ENCODE measurements at regions not wholly inside any gene's neighbourhood (a gene's known extent, or its start where the extent isn't known, plus 50 kb on each side); places are given as distances from the start of the nearest gene placed in this dataset.
"Not testable (repeated sequence)": the region's sequence is repeated elsewhere in the genome, so short reads cannot be mapped to it uniquely, and the experiment has no call there.

DNA sequence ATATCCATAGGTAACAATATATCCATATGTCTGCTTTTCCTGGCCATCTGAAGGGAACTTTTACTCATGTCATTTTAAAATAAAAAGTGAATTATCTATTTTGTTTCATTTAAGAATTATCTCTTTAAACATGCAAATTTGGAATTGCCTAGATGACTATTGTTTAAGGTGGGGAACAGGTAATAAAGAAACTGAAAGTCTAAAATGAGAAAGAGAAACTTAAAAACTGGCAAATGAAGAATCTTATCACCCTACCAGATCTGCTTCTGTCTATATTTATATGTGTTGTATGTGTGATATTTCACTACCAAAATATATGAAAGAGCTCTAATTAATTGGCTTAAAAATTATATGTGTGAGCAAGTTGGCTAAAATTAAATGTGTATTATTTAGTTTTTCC lies 243.2 kb upstream of the KCNH7 start:
- DNase-seq (no peak), ATAC-seq (no peak)
- Mint-ChIP-seq H3K27me3 (no peaks in the 10 kb centered on the region), H3K9me3 (ENCODE audit: low read depth) (peaks cover 5% of the 10 kb centered on the region), H3K27ac (no peak overlapping the region), H3K4me3 (no peak overlapping the region), H3K36me3 (no peaks in the 10 kb centered on the region), H3K4me1 (no peaks in the 10 kb centered on the region)
- CTCF ChIA-PET = no interaction called here

DNA sequence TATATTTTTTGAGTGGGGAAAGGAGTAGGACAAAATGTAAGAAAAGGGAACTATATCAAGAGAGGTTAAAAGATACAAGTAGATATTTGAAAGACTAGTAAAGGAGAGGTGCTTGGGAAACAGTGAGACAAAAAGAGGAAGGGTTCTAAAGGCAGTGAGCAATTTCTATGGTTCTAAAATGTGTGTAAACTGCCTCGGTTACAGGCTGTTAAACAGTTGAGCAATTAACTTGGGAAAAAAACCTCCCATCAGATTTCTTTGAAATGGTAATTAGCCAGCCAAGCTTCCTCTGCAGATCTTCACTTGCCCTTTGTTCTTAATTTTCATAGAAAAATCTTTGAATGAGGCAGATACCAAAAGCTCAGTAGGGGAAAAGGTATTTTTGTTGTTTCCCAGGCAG lies 238.7 kb upstream of the KCNH7 start:
- Mint-ChIP-seq H3K36me3 (no peaks in the 10 kb centered on the region), H3K27ac (no peak overlapping the region), H3K9me3 (ENCODE audit: low read depth) (peaks cover 5% of the 10 kb centered on the region), H3K27me3 (no peaks in the 10 kb centered on the region), H3K4me1 (no peaks in the 10 kb centered on the region), H3K4me3 (no peak overlapping the region)
- ATAC-seq (no peak), DNase-seq (no peak)
- CTCF ChIA-PET = no interaction called here

DNA sequence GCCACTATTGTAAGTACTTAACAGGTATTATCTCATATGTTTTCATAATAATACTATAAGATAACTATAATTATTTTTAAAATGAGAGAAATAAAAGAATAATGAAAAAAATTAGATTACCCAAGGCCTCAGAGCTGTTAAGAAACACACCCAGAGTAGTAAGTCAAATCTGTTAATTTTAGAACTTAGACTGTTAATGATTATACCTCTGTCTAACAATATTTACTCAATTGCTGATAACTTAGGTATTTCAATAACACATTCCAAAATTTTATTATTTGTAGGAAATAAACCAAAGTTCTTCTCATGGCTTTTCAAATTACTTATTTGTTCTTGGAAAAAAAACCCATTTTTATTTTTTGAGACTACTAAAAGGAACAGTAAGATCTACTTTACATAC lies 227.5 kb upstream of the KCNH7 start:
- no peaks in the 10 kb centered on the region for H3K4me1 Mint-ChIP-seq
- ATAC-seq = no peak
- H3K4me3 Mint-ChIP-seq = no peak overlapping the region
- H3K27me3 Mint-ChIP-seq = no peaks in the 10 kb centered on the region
- H3K9me3 Mint-ChIP-seq (ENCODE audit: low read depth) = peaks cover 5% of the 10 kb centered on the region
- H3K27ac Mint-ChIP-seq = no peak overlapping the region
- no peak for DNase-seq
- CTCF ChIA-PET = no interaction called here
- H3K36me3 Mint-ChIP-seq = no peaks in the 10 kb centered on the region

DNA sequence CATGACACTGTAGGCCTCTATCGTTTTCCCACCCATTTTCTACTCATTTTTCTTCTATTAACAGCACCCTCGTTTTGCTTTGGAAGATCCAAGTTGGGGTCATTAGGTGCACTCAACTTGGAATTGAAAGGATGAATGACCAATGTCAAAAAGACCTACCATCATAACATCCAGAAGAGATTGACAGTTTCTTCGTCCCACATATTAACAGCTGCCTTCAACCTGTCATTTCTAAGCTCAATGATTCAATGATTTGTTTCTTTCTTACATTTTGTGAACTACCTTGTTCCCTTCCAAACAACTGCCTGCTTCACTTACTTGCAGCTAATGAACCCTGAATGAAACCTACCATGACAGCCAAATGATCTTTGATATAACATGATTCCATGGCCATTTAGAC lies 224.0 kb upstream of the KCNH7 start:
- no peak overlapping the region for H3K4me3 Mint-ChIP-seq
- no peak overlapping the region for H3K27ac Mint-ChIP-seq
- no peak for ATAC-seq
- no peaks in the 10 kb centered on the region for H3K4me1 Mint-ChIP-seq
- H3K36me3 Mint-ChIP-seq = no peaks in the 10 kb centered on the region
- CTCF ChIA-PET = no interaction called here
- H3K9me3 Mint-ChIP-seq (ENCODE audit: low read depth) = peaks cover 3% of the 10 kb centered on the region
- no peaks in the 10 kb centered on the region for H3K27me3 Mint-ChIP-seq
- DNase-seq = no peak

DNA sequence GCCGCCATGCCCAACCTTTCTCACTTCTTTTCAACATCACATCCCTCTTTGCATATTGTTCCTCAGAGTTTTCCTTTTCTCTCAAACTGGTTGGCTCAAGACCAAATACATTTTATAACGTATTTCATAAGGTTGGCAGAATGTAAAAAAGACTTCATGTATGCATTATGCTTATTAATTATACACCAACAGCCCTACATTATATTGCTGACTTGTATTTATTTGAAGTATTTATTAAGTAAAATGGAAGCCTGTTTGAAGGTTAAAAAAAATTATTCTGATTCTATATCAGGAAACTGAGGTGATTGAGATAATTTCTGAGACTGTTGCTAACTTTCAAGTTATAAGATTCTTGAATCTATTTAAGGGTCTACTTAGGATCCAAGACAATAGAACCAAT lies 208.0 kb upstream of the KCNH7 start:
- H3K9me3 Mint-ChIP-seq (ENCODE audit: low read depth) = peaks cover 2% of the 10 kb centered on the region
- H3K27me3 Mint-ChIP-seq = no peaks in the 10 kb centered on the region
- H3K36me3 Mint-ChIP-seq = no peaks in the 10 kb centered on the region
- ATAC-seq (no peak), DNase-seq (no peak)
- CTCF ChIA-PET = no interaction called here
- H3K4me3 Mint-ChIP-seq = no peak overlapping the region
- no peaks in the 10 kb centered on the region for H3K4me1 Mint-ChIP-seq
- H3K27ac Mint-ChIP-seq = no peak overlapping the region

DNA sequence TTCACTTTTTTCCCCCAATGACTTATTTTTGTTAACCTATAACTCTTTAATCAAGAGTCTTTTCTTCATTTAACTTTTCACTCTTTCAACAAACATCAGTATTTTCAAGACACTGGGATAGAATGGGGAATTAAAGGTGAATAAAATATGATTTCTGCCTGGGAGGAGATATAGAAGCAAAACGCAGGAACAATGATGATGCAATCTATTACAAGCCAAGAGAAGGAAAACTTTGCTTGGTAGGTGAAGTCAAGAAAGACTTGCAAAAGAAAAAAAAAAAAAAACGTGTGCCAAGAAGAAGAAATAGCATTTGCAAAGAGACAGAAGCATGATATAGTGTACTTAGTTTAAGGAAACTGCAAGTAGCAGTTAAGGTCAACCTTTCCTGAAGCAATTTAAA lies 207.3 kb upstream of the KCNH7 start:
- H3K4me3 Mint-ChIP-seq = no peak overlapping the region
- H3K36me3 Mint-ChIP-seq = no peaks in the 10 kb centered on the region
- DNase-seq = no peak
- no peaks in the 10 kb centered on the region for H3K4me1 Mint-ChIP-seq
- ATAC-seq = no peak
- CTCF ChIA-PET = no interaction called here
- no peak overlapping the region for H3K27ac Mint-ChIP-seq
- peaks cover 4% of the 10 kb centered on the region for H3K9me3 Mint-ChIP-seq (ENCODE audit: low read depth)
- no peaks in the 10 kb centered on the region for H3K27me3 Mint-ChIP-seq

DNA sequence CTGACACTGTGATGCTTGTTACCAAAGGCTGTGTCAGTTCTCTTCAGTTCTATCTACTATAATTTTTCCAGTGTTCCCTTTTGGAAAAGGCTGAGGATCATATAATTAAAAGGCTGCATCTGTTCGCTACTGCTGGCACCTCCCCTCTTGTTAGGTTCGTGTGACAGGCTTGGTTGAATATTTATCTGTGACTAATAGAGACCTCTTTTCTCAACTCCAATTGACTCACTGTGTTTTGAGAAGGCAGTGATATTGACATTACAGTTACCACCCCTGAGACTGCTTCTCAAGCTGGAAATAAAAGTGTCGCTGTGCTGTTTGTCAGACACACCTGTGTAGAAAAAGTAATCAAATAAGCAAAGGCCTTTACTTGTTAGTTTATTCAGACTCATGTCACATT lies 205.5 kb upstream of the KCNH7 start:
- Mint-ChIP-seq H3K27ac (no peak overlapping the region), H3K4me3 (no peak overlapping the region), H3K9me3 (ENCODE audit: low read depth) (peaks cover 4% of the 10 kb centered on the region), H3K4me1 (no peaks in the 10 kb centered on the region), H3K36me3 (no peaks in the 10 kb centered on the region), H3K27me3 (no peaks in the 10 kb centered on the region)
- no peak for ATAC-seq
- no peak for DNase-seq
- CTCF ChIA-PET = no interaction called here

DNA sequence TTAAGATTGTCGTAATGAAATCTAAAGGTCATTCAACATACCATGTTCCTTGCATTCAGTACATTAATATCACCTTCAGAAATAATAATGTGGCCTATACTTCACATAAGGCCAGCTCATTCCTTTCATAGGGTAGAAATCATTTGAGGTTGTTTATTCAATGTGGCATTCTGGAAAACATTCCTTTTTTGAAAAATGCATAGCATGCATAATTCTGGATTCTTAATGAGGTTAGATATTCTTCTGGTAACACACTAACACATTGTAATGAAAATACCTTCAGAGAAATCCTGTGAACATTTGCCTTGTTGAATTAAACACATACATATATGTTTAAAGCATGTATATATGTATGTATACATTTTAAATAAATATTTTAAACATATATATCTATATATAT lies 204.6 kb upstream of the KCNH7 start:
- CTCF ChIA-PET = no interaction called here
- H3K27ac Mint-ChIP-seq = no peak overlapping the region
- ATAC-seq = no peak
- no peaks in the 10 kb centered on the region for H3K27me3 Mint-ChIP-seq
- peaks cover 4% of the 10 kb centered on the region for H3K9me3 Mint-ChIP-seq (ENCODE audit: low read depth)
- H3K4me1 Mint-ChIP-seq = no peaks in the 10 kb centered on the region
- no peak for DNase-seq
- no peaks in the 10 kb centered on the region for H3K36me3 Mint-ChIP-seq
- no peak overlapping the region for H3K4me3 Mint-ChIP-seq

DNA sequence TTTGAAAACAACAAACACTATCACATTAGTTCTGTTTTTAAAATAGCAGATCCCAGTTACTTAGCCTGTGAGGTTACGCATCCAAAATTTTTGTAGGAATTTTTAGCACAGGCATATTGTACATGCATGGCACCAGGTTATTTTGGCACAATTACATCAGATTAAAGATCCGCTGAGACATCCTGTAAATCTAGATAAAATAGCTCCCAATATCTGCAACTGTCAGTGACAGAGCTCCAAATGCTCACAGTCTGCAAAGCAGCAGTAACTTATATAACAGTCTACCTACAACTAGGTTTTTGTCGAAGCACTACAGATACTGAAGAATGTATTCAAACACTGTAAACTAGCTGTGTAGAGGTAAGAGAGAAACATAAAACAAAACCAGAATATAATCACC lies 200.7 kb upstream of the KCNH7 start:
- no peaks in the 10 kb centered on the region for H3K27me3 Mint-ChIP-seq
- H3K27ac Mint-ChIP-seq = no peak overlapping the region
- H3K4me3 Mint-ChIP-seq = no peak overlapping the region
- peaks cover 4% of the 10 kb centered on the region for H3K9me3 Mint-ChIP-seq (ENCODE audit: low read depth)
- CTCF ChIA-PET = interaction anchor here (0.6 kb wide), 1 partner anchor 60 kb away, joined by 4 read pairs; no protein-coding TSS in a partner anchor
- H3K4me1 Mint-ChIP-seq = no peaks in the 10 kb centered on the region
- DNase-seq (no peak), ATAC-seq (no peak)
- H3K36me3 Mint-ChIP-seq = no peaks in the 10 kb centered on the region

DNA sequence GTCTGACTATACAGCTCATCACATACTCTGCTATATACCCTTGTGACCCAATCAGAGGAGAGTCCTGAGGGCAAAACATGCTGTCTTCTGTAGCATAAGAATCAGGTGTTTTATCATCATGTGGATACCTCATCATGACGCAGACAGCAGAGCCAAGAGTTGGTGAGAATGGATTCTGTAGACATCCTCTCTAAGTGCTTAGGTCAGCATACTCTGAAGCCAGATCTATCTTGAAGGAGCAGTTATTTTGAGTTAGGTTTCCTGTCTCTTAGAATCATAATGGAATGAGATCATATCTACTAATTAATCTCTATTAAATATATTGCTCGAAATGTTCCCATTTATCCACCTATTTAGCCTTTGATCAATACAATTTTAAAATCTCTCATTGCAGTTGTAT lies 190.2 kb upstream of the KCNH7 start:
- H3K9me3 Mint-ChIP-seq (ENCODE audit: low read depth) = no peaks in the 10 kb centered on the region
- no peaks in the 10 kb centered on the region for H3K4me1 Mint-ChIP-seq

DNA sequence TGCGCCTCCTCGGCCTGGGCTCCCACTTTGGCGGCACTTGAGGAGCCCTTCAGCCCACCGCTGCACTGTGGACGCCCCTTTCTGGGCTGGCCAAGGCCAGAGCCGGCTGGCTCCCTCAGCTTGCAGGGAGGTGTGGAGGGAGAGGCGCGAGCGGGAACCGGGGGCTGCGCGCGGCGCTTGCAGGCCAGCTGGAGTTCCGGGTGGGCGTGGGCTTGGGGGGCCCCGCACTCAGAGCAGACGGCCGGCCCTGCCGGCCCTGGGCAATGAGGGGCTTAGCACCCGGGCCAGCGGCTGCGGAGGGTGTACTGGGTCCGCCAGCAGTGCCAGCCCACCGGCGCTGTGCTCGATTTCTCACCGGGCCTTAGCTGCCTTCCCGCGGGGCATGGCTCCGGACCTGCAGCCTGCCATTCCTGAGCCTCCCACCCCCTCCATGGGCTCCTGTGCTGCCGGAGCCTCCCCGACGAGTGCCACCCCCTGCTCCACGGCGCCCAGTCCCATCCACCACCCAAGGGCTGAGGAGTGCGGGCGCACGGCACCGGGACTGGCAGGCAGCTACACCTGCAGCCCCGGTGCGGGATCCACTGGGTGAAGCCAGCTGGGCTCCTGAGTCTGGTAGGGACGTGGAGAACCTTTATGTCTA lies 187.7 kb upstream of the KCNH7 start:
- ATAC-seq; CTCF ChIA-PET; H3K36me3 Mint-ChIP-seq; H3K4me1 Mint-ChIP-seq; H3K27ac Mint-ChIP-seq; H3K9me3 Mint-ChIP-seq (ENCODE audit: low read depth); DNase-seq; H3K4me3 Mint-ChIP-seq; H3K27me3 Mint-ChIP-seq: not testable (repeated sequence)

More for the DNA sequence above, 190.2 kb upstream of the KCNH7 start:
- Mint-ChIP-seq H3K27me3 (no peaks in the 10 kb centered on the region), H3K36me3 (no peaks in the 10 kb centered on the region), H3K4me3 (no peak overlapping the region), H3K27ac (no peak overlapping the region)
- DNase-seq (no peak), ATAC-seq (no peak)
- CTCF ChIA-PET = no interaction called here

DNA sequence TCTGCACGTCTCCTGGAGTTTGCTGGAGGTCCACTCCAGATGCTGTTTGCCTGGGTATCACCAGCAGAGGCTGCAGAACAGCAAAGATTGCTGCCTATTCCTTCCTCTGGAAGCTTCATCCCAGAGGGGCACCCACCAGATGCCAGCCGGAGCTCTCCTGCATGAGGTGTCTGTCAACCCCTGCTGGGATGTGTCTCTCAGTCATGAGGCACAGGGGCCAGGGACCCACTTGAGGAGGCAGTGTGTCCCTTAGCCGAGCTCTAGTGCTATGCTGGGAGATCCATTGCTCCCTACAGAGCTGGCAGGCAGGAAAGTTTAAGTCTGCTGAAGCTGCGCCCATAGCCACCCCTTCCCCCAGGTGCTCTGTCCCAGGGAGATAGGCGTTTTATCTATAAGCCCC lies 178.3 kb upstream of the KCNH7 start:
- CTCF ChIA-PET; H3K27ac Mint-ChIP-seq; ATAC-seq; H3K4me3 Mint-ChIP-seq; H3K36me3 Mint-ChIP-seq; DNase-seq; H3K4me1 Mint-ChIP-seq; H3K9me3 Mint-ChIP-seq (ENCODE audit: low read depth); H3K27me3 Mint-ChIP-seq: not testable (repeated sequence)

DNA sequence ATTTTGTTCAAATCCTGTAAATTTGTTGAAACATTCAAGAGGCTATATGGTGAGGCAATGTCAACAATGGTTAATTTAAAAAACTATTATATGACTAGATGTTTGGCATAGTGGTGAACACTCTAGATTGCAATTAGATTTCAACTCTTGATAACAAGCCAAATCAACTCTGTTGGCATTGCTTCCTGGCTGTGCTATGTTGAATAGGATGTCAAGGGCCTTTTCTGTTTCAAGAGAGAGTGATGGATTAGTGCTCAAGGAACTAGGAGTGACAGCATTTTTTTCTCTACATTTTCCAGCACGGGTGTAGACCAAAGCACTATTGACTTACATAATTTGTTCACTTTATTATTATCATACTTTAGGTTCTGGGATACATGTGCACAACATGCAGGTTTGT lies 172.4 kb upstream of the KCNH7 start:
- H3K4me3 Mint-ChIP-seq = no peak overlapping the region

DNA sequence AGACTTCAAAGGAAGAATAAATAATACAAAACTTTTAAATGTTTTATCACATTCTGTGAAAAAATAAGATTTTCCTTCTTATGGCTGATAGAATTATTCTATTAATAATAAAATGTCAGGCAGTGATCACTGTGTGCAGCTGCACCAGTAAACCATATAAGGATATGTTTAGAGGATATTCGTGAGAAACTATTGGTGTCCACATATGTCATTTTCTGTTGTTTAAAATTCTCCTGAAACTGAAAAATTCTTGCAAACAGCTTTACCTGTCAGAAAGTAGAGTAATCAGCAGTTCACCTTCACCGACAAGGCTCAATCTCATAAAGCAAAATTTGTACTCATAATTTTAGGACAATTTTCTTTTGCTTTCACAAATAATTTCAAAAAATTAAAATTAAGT lies 170.1 kb upstream of the KCNH7 start:
- Mint-ChIP-seq H3K36me3 (no peaks in the 10 kb centered on the region), H3K27me3 (no peaks in the 10 kb centered on the region), H3K27ac (no peak overlapping the region), H3K4me3 (no peak overlapping the region), H3K9me3 (ENCODE audit: low read depth) (peaks cover 9% of the 10 kb centered on the region), H3K4me1 (no peaks in the 10 kb centered on the region)
- no peak for ATAC-seq
- CTCF ChIA-PET = no interaction called here
- DNase-seq = no peak

More for the DNA sequence above, 172.4 kb upstream of the KCNH7 start:
- ATAC-seq (no peak), DNase-seq (no peak)
- CTCF ChIA-PET = no interaction called here
- H3K27ac Mint-ChIP-seq = no peak overlapping the region
- peaks cover 5% of the 10 kb centered on the region for H3K9me3 Mint-ChIP-seq (ENCODE audit: low read depth)
- H3K36me3 Mint-ChIP-seq = no peaks in the 10 kb centered on the region
- H3K27me3 Mint-ChIP-seq = no peaks in the 10 kb centered on the region
- no peaks in the 10 kb centered on the region for H3K4me1 Mint-ChIP-seq

DNA sequence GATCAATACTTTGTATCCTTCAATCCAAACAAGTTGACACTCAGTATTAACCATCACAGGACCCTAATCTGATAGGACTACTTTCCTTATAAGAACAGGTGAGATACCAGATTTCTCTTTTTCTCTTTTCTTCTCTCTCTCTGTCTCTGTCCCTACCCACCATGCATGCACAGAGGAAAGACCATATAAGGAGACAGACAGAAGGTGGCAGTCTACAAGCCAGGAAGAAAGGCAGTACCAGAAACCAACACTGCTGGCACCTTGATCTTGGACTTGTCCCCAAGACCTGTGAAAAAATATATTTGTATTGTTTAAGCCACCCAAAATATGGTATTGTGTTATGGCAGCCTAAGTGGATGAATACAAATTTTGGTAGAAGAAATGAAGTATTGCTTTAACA lies 156.2 kb upstream of the KCNH7 start:
- H3K36me3 Mint-ChIP-seq = no peaks in the 10 kb centered on the region
- H3K9me3 Mint-ChIP-seq (ENCODE audit: low read depth) = no peaks in the 10 kb centered on the region
- ATAC-seq = no peak
- H3K4me3 Mint-ChIP-seq = no peak overlapping the region
- H3K4me1 Mint-ChIP-seq = no peaks in the 10 kb centered on the region
- no peaks in the 10 kb centered on the region for H3K27me3 Mint-ChIP-seq
- CTCF ChIA-PET = no interaction called here
- no peak for DNase-seq
- no peak overlapping the region for H3K27ac Mint-ChIP-seq

Measured in activated CD8-positive, alpha-beta memory T cell treated with anti-CD3 and anti-CD28 coated beads, Interleukin-2, amount 10 ng/mL, durations not matched to agents 7 days and 5 days (primary cell).